HEK293 (cell line): ENCODE measurements at regions not wholly inside any gene's neighbourhood (a gene's known extent, or its start where the extent isn't known, plus 50 kb on each side); places are given as distances from the start of the nearest gene placed in this dataset.

Experiments
- CTCF ChIA-PET: fragments of 350-600 bp; formaldehyde crosslinking; extraction: SDS; loops from one replicate; lab custom pipeline; 2021; ENCODE audit warnings: antibody characterized with exemption; lab: Yijun Ruan, JAX
- POLR2A ChIA-PET: fragments of 300-600 bp; formaldehyde crosslinking; extraction: SDS; loops from one replicate; lab custom pipeline; 2020; ENCODE audit warnings: antibody characterized with exemption, inconsistent platforms; lab: Yijun Ruan, JAX
- H3K27ac ChIP-seq: fragments of 200-500 bp; sonication (Bioruptor generic); 2 replicates; pipeline ENCODE4 v1.5.1; 2014; ENCODE audit warnings: low read depth, low read length, control low read depth, inconsistent platforms; ENCODE audit errors: extremely low read depth
- H3K36me3 ChIP-seq, 2 experiments: fragments of 200-500 bp in 1 of 2; sonication (Bioruptor generic) in 1 of 2; 1 replicate in 1 of 2; 2 replicates in 1 of 2; pipeline ENCODE4 v1.5.1; 2014 to 2017; ENCODE audit warnings: inconsistent platforms in 2 of 2, low read length in 2 of 2; ENCODE audit not compliant: control insufficient read depth in 2 of 2, insufficient read depth in 1 of 2
- H3K4me1 ChIP-seq: fragments of 200-500 bp; sonication (Bioruptor generic); 2 replicates; pipeline ENCODE4 v1.5.1; 2014; ENCODE audit warnings: mild to moderate bottlenecking, low read length, inconsistent platforms; ENCODE audit not compliant: control insufficient read depth, insufficient read depth
- H3K4me3 ChIP-seq: 2 replicates; pipeline ENCODE4 v1.5.1; 2011; ENCODE audit warnings: low read depth, mild to moderate bottlenecking, control low read depth, low read length, moderate library complexity
- H3K9me3 ChIP-seq: fragments of 200-500 bp; sonication (Bioruptor generic); 2 replicates; pipeline ENCODE4 v1.5.1; 2014; ENCODE audit warnings: low read depth, low read length, inconsistent platforms; ENCODE audit not compliant: control insufficient read depth, insufficient read depth
- GLIS1 ChIP-seq: fragments of 450-650 bp; formaldehyde crosslinking; IDR thresholded peaks from 2 replicates; pipeline ENCODE4 v1.5.1; 2016; ENCODE audit warnings: missing biosample characterization, missing genetic modification characterization
- HOXA7 ChIP-seq: sonication (generic); formaldehyde crosslinking; IDR thresholded peaks from 2 replicates; pipeline ENCODE4 v1.8.1; 2022; ENCODE audit warnings: missing genetic modification reagents, borderline replicate concordance
- KLF1 ChIP-seq: fragments of 450-650 bp; formaldehyde crosslinking; IDR thresholded peaks from 2 replicates; pipeline ENCODE4 v1.5.1; 2016; ENCODE audit warnings: missing biosample characterization, missing genetic modification characterization
- REPIN1 ChIP-seq: fragments of 450-650 bp; formaldehyde crosslinking; IDR thresholded peaks from 2 replicates; pipeline ENCODE4 v1.5.1; 2017; ENCODE audit warnings: missing biosample characterization, missing genetic modification characterization, low read depth
- SCRT2 ChIP-seq: fragments of 450-650 bp; formaldehyde crosslinking; IDR thresholded peaks from 2 replicates; pipeline ENCODE4 v1.5.1; 2016; ENCODE audit warnings: missing biosample characterization, missing genetic modification characterization
- ZNF10 ChIP-seq: fragments of 450-650 bp; formaldehyde crosslinking; IDR thresholded peaks from 2 replicates; pipeline ENCODE4 v1.5.1; 2017; ENCODE audit warnings: missing biosample characterization, missing genetic modification characterization
- ZNF121 ChIP-seq: fragments of 450-650 bp; formaldehyde crosslinking; IDR thresholded peaks from 2 replicates; pipeline ENCODE4 v1.5.1; 2016; ENCODE audit warnings: missing biosample characterization, missing genetic modification characterization
- ZNF280D ChIP-seq: fragments of 450-650 bp; formaldehyde crosslinking; IDR thresholded peaks from 2 replicates; pipeline ENCODE4 v1.5.1; 2016; ENCODE audit warnings: missing biosample characterization, missing genetic modification characterization
- ZNF292 ChIP-seq: fragments of 450-650 bp; formaldehyde crosslinking; IDR thresholded peaks from 2 replicates; pipeline ENCODE4 v1.5.1; 2016; ENCODE audit warnings: low read depth, missing biosample characterization, missing genetic modification characterization, borderline replicate concordance
- ZNF302 ChIP-seq: fragments of 450-650 bp; formaldehyde crosslinking; IDR thresholded peaks from 2 replicates; pipeline ENCODE4 v1.5.1; 2016; ENCODE audit warnings: missing biosample characterization, missing genetic modification characterization, low read depth
- ZNF324 ChIP-seq: fragments of 450-650 bp; formaldehyde crosslinking; IDR thresholded peaks from 2 replicates; pipeline ENCODE4 v1.5.1; 2016; ENCODE audit warnings: missing biosample characterization, missing genetic modification characterization
- ZNF433 ChIP-seq: fragments of 450-650 bp; formaldehyde crosslinking; IDR thresholded peaks from 2 replicates; pipeline ENCODE4 v1.5.1; 2016; ENCODE audit warnings: missing biosample characterization, missing genetic modification characterization, low read depth
- ZNF548 ChIP-seq: fragments of 450-650 bp; formaldehyde crosslinking; IDR thresholded peaks from 2 replicates; pipeline ENCODE4 v1.5.1; 2016; ENCODE audit warnings: missing biosample characterization, missing genetic modification characterization
- ZNF600 ChIP-seq: fragments of 450-650 bp; formaldehyde crosslinking; IDR thresholded peaks from 2 replicates; pipeline ENCODE4 v1.5.1; 2016; ENCODE audit warnings: missing biosample characterization, missing genetic modification characterization
- ZNF626 ChIP-seq: fragments of 450-650 bp; sonication (Bioruptor Pico); formaldehyde crosslinking; IDR thresholded peaks from 2 replicates; pipeline ENCODE4 v1.5.1; 2018; ENCODE audit warnings: missing biosample characterization, missing genetic modification characterization, inconsistent platforms
- ZNF776 ChIP-seq: fragments of 450-650 bp; formaldehyde crosslinking; IDR thresholded peaks from 2 replicates; pipeline ENCODE4 v1.5.0; 2017; ENCODE audit warnings: missing biosample characterization, missing genetic modification characterization, borderline replicate concordance
- ZSCAN23 ChIP-seq: fragments of 450-650 bp; formaldehyde crosslinking; IDR thresholded peaks from 2 replicates; pipeline ENCODE4 v1.5.1; 2016; ENCODE audit warnings: missing biosample characterization, missing genetic modification characterization
- TF ChIP-seq, protein P1 (sequence below): fragments of 450-650 bp; formaldehyde crosslinking; conservative IDR thresholded peaks from 2 replicates; pipeline ENCODE4 v1.5.1; 2016; ENCODE audit warnings: low read depth, missing biosample characterization, missing genetic modification characterization
- TF ChIP-seq, protein P2 (sequence below): fragments of 450-650 bp; formaldehyde crosslinking; IDR thresholded peaks from 2 replicates; pipeline ENCODE4 v1.5.1; 2016; ENCODE audit warnings: missing biosample characterization, missing genetic modification characterization, borderline replicate concordance
- TF ChIP-seq, protein P3 (sequence below): fragments of 450-650 bp; formaldehyde crosslinking; IDR thresholded peaks from 2 replicates; pipeline ENCODE4 v1.5.1; 2016; ENCODE audit warnings: missing biosample characterization, missing genetic modification characterization
- TF ChIP-seq, protein P4 (sequence below): fragments of 450-650 bp; formaldehyde crosslinking; IDR thresholded peaks from 2 replicates; pipeline ENCODE4 v1.5.1; 2016; ENCODE audit warnings: missing biosample characterization, missing genetic modification characterization

DNA sequence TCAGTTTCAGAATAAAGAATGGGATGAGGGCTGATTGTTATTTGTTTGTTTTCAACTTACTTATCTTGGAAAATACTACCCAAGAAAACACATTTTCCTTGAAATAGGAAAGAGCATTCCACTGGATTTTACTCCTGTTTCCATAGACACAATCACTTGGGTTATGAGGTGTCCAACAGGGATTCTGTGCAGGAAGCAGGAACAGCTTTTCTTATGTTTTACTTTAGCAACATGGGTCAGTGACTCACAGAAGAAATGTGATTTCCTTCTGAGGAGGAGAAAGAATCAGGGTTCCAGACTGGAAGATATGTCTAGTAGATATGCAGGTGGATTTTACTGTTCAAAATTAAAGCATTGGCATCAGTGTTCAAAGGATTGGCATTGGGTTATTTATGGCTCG lies 180.8 kb upstream of the GPC6 start:
- Histone ChIP-seq H3K4me1 (no peaks in the 10 kb centered on the region), H3K27ac (no peak overlapping the region), H3K4me3 (no peak overlapping the region), H3K9me3 (no peaks in the 10 kb centered on the region), H3K36me3 (no peaks in the 10 kb centered on the region)
- ChIA-PET CTCF (no interaction called here), POLR2A (no interaction called here)
- TF ChIP-seq ZNF626 (no peak), GLIS1 (tag by site-specific recombination) (no peak)

DNA sequence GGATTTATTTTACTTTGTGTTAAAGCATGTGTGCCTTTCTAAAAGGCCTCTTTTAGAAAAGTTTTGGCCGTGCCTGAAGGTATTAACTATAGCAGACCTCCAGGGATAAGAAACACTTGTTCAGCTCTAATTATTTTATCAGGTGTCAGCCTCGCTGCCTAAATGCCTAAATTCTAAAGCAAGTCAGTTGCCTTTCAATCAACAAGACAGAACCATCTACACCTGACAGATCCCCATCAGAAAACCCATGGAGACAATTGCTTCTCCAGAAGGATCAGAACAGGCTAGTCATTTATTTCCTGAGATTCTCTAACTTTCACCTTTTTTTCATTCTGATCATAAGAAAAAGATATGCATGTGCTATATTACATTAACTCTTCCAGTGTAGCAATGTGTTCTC lies 171.4 kb upstream of the GPC6 start:
- no peaks in the 10 kb centered on the region for H3K4me1 ChIP-seq
- CTCF ChIA-PET, result no interaction called here
- TF ChIP-seq REPIN1 (tag by site-specific recombination), result no peak
- TF ChIP-seq SCRT2 (tag by site-specific recombination), result no peak
- TF ChIP-seq, all 188 proteins: peak for 0
- H3K9me3 ChIP-seq, result no peaks in the 10 kb centered on the region
- no peak overlapping the region for H3K4me3 ChIP-seq
- POLR2A ChIA-PET, result no interaction called here
- H3K27ac ChIP-seq, result no peak overlapping the region
- H3K36me3 ChIP-seq, result no peaks in the 10 kb centered on the region

DNA sequence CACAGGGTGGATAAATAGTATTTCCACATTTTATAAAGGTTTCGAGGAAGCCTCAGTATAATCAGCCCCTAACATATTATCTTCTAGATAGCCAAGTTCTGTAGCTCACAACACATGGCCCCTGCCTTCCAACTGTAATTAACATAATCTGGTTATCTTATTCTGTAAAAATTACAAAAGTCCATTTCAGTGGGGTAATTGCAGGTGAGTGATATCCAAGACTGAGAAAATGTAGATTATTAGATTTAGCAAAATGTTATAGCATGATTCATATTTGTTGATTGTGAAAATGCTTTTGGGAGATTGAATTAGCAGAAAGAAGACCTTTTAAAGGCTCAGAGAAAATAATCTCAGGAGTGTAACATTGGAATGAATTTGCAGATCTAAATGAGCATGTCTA lies 168.3 kb upstream of the GPC6 start:
- H3K9me3 ChIP-seq, result no peaks in the 10 kb centered on the region
- POLR2A ChIA-PET, result no interaction called here
- H3K4me1 ChIP-seq, result no peaks in the 10 kb centered on the region
- CTCF ChIA-PET, result no interaction called here
- no peak overlapping the region for H3K4me3 ChIP-seq
- no peaks in the 10 kb centered on the region for H3K36me3 ChIP-seq
- no peak overlapping the region for H3K27ac ChIP-seq
- TF ChIP-seq ZNF324 (tag by site-specific recombination) (no peak), ZNF302 (tag by site-specific recombination) (no peak), ZNF600 (tag by site-specific recombination) (no peak), HOXA7 (CRISPR knock-in tag) (no peak), ZNF433 (tag by site-specific recombination) (no peak), KLF1 (tag by site-specific recombination) (no peak), ZNF548 (tag by site-specific recombination) (no peak), ZNF776 (tag by site-specific recombination) (no peak), ZNF121 (tag by site-specific recombination) (no peak), ZNF292 (tag by site-specific recombination) (no peak), ZSCAN23 (tag by site-specific recombination) (no peak), ZNF10 (tag by site-specific recombination) (no peak), ZNF280D (tag by site-specific recombination) (no peak)
- TF ChIP-seq, protein P1, sequence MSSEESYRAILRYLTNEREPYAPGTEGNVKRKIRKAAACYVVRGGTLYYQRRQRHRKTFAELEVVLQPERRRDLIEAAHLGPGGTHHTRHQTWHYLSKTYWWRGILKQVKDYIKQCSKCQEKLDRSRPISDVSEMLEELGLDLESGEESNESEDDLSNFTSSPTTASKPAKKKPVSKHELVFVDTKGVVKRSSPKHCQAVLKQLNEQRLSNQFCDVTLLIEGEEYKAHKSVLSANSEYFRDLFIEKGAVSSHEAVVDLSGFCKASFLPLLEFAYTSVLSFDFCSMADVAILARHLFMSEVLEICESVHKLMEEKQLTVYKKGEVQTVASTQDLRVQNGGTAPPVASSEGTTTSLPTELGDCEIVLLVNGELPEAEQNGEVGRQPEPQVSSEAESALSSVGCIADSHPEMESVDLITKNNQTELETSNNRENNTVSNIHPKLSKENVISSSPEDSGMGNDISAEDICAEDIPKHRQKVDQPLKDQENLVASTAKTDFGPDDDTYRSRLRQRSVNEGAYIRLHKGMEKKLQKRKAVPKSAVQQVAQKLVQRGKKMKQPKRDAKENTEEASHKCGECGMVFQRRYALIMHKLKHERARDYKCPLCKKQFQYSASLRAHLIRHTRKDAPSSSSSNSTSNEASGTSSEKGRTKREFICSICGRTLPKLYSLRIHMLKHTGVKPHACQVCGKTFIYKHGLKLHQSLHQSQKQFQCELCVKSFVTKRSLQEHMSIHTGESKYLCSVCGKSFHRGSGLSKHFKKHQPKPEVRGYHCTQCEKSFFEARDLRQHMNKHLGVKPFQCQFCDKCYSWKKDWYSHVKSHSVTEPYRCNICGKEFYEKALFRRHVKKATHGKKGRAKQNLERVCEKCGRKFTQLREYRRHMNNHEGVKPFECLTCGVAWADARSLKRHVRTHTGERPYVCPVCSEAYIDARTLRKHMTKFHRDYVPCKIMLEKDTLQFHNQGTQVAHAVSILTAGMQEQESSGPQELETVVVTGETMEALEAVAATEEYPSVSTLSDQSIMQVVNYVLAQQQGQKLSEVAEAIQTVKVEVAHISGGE (tag by site-specific recombination), result no peak
- TF ChIP-seq, protein P2, sequence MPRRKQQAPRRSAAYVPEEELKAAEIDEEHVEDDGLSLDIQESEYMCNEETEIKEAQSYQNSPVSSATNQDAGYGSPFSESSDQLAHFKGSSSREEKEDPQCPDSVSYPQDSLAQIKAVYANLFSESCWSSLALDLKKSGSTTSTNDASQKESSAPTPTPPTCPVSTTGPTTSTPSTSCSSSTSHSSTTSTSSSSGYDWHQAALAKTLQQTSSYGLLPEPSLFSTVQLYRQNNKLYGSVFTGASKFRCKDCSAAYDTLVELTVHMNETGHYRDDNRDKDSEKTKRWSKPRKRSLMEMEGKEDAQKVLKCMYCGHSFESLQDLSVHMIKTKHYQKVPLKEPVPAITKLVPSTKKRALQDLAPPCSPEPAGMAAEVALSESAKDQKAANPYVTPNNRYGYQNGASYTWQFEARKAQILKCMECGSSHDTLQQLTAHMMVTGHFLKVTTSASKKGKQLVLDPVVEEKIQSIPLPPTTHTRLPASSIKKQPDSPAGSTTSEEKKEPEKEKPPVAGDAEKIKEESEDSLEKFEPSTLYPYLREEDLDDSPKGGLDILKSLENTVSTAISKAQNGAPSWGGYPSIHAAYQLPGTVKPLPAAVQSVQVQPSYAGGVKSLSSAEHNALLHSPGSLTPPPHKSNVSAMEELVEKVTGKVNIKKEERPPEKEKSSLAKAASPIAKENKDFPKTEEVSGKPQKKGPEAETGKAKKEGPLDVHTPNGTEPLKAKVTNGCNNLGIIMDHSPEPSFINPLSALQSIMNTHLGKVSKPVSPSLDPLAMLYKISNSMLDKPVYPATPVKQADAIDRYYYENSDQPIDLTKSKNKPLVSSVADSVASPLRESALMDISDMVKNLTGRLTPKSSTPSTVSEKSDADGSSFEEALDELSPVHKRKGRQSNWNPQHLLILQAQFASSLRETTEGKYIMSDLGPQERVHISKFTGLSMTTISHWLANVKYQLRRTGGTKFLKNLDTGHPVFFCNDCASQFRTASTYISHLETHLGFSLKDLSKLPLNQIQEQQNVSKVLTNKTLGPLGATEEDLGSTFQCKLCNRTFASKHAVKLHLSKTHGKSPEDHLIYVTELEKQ (tag by site-specific recombination), result no peak
- TF ChIP-seq, protein P3, sequence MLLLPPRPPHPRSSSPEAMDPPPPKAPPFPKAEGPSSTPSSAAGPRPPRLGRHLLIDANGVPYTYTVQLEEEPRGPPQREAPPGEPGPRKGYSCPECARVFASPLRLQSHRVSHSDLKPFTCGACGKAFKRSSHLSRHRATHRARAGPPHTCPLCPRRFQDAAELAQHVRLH, result no peak
- TF ChIP-seq, protein P4, sequence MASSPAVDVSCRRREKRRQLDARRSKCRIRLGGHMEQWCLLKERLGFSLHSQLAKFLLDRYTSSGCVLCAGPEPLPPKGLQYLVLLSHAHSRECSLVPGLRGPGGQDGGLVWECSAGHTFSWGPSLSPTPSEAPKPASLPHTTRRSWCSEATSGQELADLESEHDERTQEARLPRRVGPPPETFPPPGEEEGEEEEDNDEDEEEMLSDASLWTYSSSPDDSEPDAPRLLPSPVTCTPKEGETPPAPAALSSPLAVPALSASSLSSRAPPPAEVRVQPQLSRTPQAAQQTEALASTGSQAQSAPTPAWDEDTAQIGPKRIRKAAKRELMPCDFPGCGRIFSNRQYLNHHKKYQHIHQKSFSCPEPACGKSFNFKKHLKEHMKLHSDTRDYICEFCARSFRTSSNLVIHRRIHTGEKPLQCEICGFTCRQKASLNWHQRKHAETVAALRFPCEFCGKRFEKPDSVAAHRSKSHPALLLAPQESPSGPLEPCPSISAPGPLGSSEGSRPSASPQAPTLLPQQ (tag by site-specific recombination), result no peak
